ENCODE measurements at regions not wholly inside any gene's neighbourhood (a gene's known extent, or its start where the extent isn't known, plus 50 kb on each side); places are given as distances from the start of the nearest gene placed in this dataset.

DNA sequence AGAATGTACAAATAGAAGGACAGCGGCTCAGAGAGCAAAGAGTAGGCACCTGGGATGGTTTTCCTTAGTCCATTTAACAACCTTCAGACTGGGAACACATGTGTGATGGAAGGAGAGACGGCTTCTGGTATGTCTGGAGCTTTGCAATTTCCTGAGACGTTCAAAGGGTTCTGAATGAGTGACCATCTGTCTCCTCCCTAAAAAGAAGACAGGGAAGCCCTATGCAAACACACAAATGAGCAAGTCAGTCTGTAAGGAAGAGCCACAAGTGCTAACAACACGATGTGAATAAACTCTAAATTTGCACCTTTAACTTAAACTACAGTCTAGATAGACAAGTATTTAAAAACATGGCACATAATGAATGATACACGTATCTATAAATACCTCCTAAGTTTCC lies 391.0 kb downstream of the ICE1 start:
- H3K36me3 ChIP-seq (ENCODE audit: insufficient read depth, low read length) = no peaks in the 10 kb centered on the region
- H3K4me2 ChIP-seq (ENCODE audit: low read length) = no peak overlapping the region
- no peak overlapping the region for H3K4me3 ChIP-seq (ENCODE audit: low read length)
- no peaks in the 10 kb centered on the region for H3K9me3 ChIP-seq (replicated peaks; ENCODE audit: low read length)
- H3K9ac ChIP-seq (ENCODE audit: low read depth, low read length) = no peak overlapping the region
- H3K27me3 ChIP-seq (ENCODE audit: control insufficient read depth, insufficient read depth, low read length) = no peaks in the 10 kb centered on the region
- H3K4me1 ChIP-seq (ENCODE audit: control insufficient read depth, insufficient read depth, low read length) = no peaks in the 10 kb centered on the region

DNA sequence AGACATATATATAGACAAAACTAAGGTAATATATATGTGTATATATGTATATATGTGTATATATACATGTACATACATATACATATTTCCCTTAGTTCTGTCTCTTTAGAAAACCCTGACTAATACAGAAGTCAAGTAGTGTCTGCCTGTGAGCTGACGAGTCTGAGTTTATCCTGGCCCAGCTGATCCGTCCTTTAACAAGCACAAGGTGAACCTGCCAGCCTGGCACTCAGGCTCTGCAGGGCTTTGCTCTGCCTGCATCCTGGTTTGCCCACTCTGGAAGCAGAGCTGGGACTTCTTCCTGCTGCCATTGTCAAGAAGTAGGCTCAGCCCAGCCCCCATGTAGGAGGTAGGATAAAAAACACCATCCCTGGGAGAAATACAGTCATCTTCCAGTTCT lies 388.0 kb downstream of the ICE1 start:
- H3K36me3 ChIP-seq (ENCODE audit: insufficient read depth, low read length) = no peaks in the 10 kb centered on the region
- H3K4me3 ChIP-seq (ENCODE audit: low read length) = no peak overlapping the region
- no peaks in the 10 kb centered on the region for H3K4me1 ChIP-seq (ENCODE audit: control insufficient read depth, insufficient read depth, low read length)
- H3K4me2 ChIP-seq (ENCODE audit: low read length) = no peak overlapping the region
- H3K9ac ChIP-seq (ENCODE audit: low read depth, low read length) = no peak overlapping the region
- peaks cover 7% of the 10 kb centered on the region for H3K9me3 ChIP-seq (replicated peaks; ENCODE audit: low read length)
- H3K27me3 ChIP-seq (ENCODE audit: control insufficient read depth, insufficient read depth, low read length) = no peaks in the 10 kb centered on the region

DNA sequence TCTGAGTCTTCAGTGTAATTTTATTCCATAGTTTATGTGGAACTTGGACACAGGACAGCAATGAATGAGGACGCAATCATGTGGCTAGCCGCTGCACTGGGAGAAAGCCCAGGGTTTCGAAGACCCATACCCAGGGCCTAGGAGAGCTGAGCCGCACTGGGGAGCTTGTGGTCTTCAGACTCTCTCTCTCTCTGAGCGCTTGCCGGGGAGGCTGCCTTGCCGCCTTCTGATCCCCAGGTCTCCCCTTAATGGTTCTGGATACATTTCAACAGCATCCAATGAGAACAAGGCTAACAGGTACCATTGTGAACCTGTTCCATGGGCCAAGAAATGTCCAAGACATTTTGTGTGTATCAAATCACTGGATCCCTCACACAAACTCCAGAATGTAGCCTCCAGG lies 383.4 kb downstream of the ICE1 start:
- Histone ChIP-seq H3K36me3 (ENCODE audit: insufficient read depth, low read length) (no peaks in the 10 kb centered on the region), H3K4me3 (ENCODE audit: low read length) (no peak overlapping the region), H3K4me2 (ENCODE audit: low read length) (no peak overlapping the region), H3K9ac (ENCODE audit: low read depth, low read length) (no peak overlapping the region), H3K4me1 (ENCODE audit: control insufficient read depth, insufficient read depth, low read length) (no peaks in the 10 kb centered on the region), H3K27me3 (ENCODE audit: control insufficient read depth, insufficient read depth, low read length) (no peaks in the 10 kb centered on the region), H3K9me3 (replicated peaks; ENCODE audit: low read length) (peaks cover 19% of the 10 kb centered on the region)

DNA sequence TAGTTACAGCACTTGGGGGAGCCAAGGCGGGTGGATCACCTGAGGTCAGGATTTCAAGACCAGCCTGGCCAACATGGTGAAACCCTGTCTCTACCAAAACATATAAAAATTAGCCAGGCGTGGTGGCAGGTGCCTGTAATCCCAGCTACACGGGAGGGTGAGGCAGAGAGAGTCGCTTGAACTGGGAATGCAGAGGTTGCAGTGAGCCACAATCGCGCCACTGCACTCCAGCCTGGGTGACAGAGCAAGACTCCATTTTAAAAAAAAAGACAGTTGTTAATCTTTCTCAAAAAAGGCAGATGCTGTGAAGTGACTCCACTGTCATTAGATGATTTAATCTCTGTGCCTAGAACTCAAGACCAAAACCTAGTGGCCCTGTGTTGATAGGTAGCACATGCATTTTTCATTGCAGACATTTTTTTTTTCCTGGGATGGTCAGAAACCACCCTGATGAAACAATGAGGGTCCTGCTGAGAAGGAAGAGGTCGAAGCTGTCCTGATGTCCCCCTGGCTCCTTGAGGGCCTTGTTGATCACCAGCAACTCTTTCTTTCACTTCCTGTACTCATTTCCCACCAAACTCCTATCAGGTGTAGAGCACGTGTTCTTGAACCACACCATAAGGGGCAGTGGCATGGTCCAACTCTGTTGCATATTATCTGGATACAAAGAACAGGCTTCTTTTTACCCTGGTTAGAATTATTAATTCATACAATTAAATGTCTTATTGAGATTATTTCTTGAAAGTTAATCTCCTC lies 382.2 kb downstream of the ICE1 start:
- H3K4me1 ChIP-seq (ENCODE audit: control insufficient read depth, insufficient read depth, low read length) = no peaks in the 10 kb centered on the region
- H3K9ac ChIP-seq (ENCODE audit: low read depth, low read length) = no peak overlapping the region
- no peaks in the 10 kb centered on the region for H3K36me3 ChIP-seq (ENCODE audit: insufficient read depth, low read length)
- H3K9me3 ChIP-seq (replicated peaks; ENCODE audit: low read length) = peaks cover 19% of the 10 kb centered on the region
- H3K4me2 ChIP-seq (ENCODE audit: low read length) = no peak overlapping the region
- H3K27me3 ChIP-seq (ENCODE audit: control insufficient read depth, insufficient read depth, low read length) = no peaks in the 10 kb centered on the region
- no peak overlapping the region for H3K4me3 ChIP-seq (ENCODE audit: low read length)

DNA sequence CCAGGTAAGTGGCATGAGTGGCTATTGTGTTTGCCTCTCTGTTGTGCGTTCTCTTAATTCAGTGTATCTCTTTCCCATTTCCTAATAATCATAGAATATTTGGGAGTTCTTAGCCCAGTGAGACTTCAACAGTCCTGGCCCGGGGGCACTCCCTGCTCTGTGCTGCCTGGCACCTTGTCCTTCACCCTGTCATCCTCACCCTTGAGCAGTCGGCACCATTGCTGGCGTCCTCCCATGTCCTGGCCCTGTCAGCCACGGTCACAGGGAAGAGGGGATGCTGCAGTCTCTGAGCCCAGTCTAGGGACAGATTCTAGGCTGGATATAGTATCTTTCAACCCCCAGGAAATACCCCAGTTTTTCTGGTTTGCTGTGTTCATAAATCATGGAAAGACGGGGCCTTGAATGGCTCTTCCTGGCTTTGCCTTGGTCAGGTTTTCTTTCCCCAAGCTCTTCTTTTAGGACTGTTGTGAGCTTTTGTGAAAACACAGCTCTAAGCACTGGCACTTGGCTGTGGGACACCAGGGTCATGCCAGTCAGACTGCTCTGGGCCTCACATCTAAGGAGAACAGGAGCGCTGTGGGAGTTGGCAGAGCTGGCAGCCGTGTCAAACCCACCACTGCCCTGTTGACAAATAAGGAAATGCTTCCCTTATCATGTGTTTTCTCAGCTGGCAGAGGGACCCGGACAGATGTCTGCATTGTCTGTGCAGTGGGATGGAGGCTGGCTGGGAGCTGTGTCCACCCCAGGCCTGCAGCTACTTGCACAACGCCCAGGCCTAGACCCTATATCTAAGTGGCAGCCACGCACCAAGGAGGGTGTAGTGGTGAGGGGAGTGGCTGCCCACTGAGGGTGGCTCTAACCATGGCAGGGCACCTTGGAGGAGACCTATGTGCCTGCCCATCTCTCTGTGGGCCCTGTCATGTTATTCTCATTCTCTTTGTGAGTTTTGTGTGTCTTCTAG lies 378.6 kb downstream of the ICE1 start:
- Histone ChIP-seq H3K4me2 (ENCODE audit: low read length) (no peak overlapping the region), H3K27me3 (ENCODE audit: control insufficient read depth, insufficient read depth, low read length) (no peaks in the 10 kb centered on the region), H3K9ac (ENCODE audit: low read depth, low read length) (no peak overlapping the region), H3K4me1 (ENCODE audit: control insufficient read depth, insufficient read depth, low read length) (no peaks in the 10 kb centered on the region), H3K4me3 (ENCODE audit: low read length) (no peak overlapping the region), H3K9me3 (replicated peaks; ENCODE audit: low read length) (peaks cover 13% of the 10 kb centered on the region), H3K36me3 (ENCODE audit: insufficient read depth, low read length) (no peaks in the 10 kb centered on the region)

DNA sequence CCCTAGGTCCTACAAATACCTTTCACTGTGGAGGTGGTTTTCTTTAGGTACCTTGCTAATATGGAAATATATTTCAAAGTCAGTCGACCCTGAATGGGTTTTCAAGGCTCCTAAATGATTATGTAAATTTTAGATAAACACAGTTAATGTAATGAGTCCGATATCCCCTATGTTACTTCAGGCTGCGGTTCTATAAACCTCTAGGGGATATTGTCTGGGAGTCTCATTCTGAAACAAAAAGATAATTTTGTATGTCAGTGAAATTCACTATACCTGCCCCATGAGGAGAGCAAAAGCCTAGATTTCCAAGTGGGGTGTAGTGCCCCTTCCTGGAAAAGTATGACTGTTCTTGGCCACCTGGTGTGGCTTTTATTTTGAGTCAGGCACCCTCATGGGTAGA lies 377.3 kb downstream of the ICE1 start:
- no peaks in the 10 kb centered on the region for H3K27me3 ChIP-seq (ENCODE audit: control insufficient read depth, insufficient read depth, low read length)
- H3K4me3 ChIP-seq (ENCODE audit: low read length) = no peak overlapping the region
- H3K9me3 ChIP-seq (replicated peaks; ENCODE audit: low read length) = peaks cover 13% of the 10 kb centered on the region
- no peaks in the 10 kb centered on the region for H3K36me3 ChIP-seq (ENCODE audit: insufficient read depth, low read length)
- no peaks in the 10 kb centered on the region for H3K4me1 ChIP-seq (ENCODE audit: control insufficient read depth, insufficient read depth, low read length)
- no peak overlapping the region for H3K4me2 ChIP-seq (ENCODE audit: low read length)
- no peak overlapping the region for H3K9ac ChIP-seq (ENCODE audit: low read depth, low read length)

DNA sequence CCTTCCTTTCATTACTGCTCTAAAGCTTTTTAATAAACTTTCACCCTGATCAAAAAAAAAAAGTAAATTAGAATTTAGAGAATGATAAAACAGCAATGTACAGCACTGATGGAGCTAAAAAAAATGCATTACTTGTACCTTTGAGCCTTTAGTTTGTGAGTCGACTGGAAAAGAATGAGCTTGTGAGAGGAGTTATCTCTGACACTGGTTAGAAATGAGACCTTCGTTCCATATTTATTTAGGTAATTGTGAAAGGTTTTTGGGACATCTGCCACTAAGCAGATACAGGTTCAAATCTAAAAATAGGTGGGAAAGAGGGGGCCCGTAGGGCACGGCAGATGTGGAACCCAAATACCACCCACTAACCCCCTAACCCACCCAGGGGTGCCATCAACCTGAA lies 376.8 kb downstream of the ICE1 start:
- Histone ChIP-seq H3K9me3 (replicated peaks; ENCODE audit: low read length) (peaks cover 13% of the 10 kb centered on the region), H3K36me3 (ENCODE audit: insufficient read depth, low read length) (no peaks in the 10 kb centered on the region), H3K9ac (ENCODE audit: low read depth, low read length) (no peak overlapping the region)

DNA sequence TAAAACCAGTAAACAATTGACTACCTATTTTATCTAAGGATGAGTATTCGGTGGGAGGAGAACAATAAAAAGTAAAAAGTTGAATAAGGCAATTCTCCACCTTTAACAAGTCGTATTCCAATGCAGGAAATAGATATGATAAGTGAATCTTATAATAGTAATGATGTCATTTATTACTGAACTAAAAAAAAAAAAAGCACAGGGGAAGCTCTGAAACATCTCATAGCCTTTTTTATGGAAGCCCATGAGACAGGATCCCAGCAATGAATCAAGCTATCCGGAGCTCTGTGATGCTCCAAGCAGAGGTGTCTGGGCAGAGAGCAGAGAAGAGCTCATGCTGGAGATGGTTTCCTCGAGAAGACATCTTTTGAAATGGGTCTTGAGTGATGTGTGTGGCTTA lies 376.0 kb downstream of the ICE1 start:
- Histone ChIP-seq H3K4me1 (ENCODE audit: control insufficient read depth, insufficient read depth, low read length) (no peaks in the 10 kb centered on the region), H3K27me3 (ENCODE audit: control insufficient read depth, insufficient read depth, low read length) (no peaks in the 10 kb centered on the region), H3K9me3 (replicated peaks; ENCODE audit: low read length) (peaks cover 13% of the 10 kb centered on the region), H3K4me3 (ENCODE audit: low read length) (no peak overlapping the region), H3K36me3 (ENCODE audit: insufficient read depth, low read length) (no peaks in the 10 kb centered on the region), H3K9ac (ENCODE audit: low read depth, low read length) (no peak overlapping the region), H3K4me2 (ENCODE audit: low read length) (no peak overlapping the region)

More for the DNA sequence above, 376.8 kb downstream of the ICE1 start:
- no peak overlapping the region for H3K4me3 ChIP-seq (ENCODE audit: low read length)
- no peak overlapping the region for H3K4me2 ChIP-seq (ENCODE audit: low read length)
- H3K4me1 ChIP-seq (ENCODE audit: control insufficient read depth, insufficient read depth, low read length) = no peaks in the 10 kb centered on the region
- H3K27me3 ChIP-seq (ENCODE audit: control insufficient read depth, insufficient read depth, low read length) = no peaks in the 10 kb centered on the region

DNA sequence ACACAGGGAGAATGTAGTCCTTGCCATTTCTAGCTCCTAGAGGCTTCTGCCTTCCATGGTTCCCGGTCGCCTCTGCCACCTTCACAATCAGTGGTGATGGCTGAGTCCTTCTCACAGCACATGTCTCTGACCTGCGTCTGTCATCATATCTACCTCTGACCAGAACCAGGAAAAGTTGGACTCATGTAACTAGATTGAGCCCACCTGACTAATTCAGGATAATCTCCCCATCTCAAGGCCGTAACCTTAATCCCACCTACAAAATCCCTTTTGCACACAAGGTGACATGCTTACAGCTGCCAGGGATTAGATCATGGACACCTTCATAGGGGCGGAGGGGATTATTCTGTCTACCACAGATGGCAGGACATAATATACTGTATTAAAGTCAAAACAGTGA lies 375.6 kb downstream of the ICE1 start:
- H3K27me3 ChIP-seq (ENCODE audit: control insufficient read depth, insufficient read depth, low read length) = no peaks in the 10 kb centered on the region
- H3K9me3 ChIP-seq (replicated peaks; ENCODE audit: low read length) = peaks cover 12% of the 10 kb centered on the region
- H3K36me3 ChIP-seq (ENCODE audit: insufficient read depth, low read length) = no peaks in the 10 kb centered on the region
- H3K4me3 ChIP-seq (ENCODE audit: low read length) = no peak overlapping the region
- H3K9ac ChIP-seq (ENCODE audit: low read depth, low read length) = no peak overlapping the region
- H3K4me2 ChIP-seq (ENCODE audit: low read length) = no peak overlapping the region
- no peaks in the 10 kb centered on the region for H3K4me1 ChIP-seq (ENCODE audit: control insufficient read depth, insufficient read depth, low read length)

DNA sequence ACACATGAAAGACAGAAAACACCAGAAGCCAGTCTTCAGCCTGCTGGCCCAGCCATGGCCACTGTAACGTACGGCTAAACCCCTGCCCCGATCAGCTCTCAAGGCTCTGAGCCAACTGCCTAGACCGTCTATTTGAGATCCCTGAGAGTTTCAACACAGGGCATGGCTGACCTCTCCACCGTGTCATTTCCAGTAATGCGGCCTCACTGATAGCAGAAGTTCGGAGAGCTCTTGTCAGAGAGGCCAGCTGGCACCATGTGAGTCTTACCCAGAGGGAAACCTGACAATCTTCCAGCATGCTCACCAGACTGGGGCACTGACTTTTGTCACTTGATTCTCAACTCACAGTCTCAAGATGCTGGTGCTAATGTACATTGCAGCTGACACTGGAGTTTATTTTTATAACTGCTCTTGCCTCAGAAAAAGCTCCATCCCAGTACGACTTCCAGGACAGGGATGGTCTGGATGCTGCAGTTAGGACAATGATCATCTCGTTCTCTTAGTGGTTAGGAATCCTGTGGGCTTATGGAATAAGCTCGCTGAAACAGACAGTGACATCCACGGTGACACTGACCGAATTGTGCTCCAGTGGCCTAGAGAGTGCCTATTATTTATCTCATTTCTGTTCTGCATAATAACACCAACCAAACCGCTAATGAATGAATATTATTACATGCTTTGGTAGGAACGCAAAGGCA lies 372.7 kb downstream of the ICE1 start:
- Histone ChIP-seq H3K4me1 (ENCODE audit: control insufficient read depth, insufficient read depth, low read length) (no peaks in the 10 kb centered on the region), H3K9me3 (replicated peaks; ENCODE audit: low read length) (peaks cover 5% of the 10 kb centered on the region), H3K4me3 (ENCODE audit: low read length) (no peak overlapping the region), H3K9ac (ENCODE audit: low read depth, low read length) (no peak overlapping the region), H3K36me3 (ENCODE audit: insufficient read depth, low read length) (no peaks in the 10 kb centered on the region), H3K4me2 (ENCODE audit: low read length) (no peak overlapping the region), H3K27me3 (ENCODE audit: control insufficient read depth, insufficient read depth, low read length) (no peaks in the 10 kb centered on the region)

DNA sequence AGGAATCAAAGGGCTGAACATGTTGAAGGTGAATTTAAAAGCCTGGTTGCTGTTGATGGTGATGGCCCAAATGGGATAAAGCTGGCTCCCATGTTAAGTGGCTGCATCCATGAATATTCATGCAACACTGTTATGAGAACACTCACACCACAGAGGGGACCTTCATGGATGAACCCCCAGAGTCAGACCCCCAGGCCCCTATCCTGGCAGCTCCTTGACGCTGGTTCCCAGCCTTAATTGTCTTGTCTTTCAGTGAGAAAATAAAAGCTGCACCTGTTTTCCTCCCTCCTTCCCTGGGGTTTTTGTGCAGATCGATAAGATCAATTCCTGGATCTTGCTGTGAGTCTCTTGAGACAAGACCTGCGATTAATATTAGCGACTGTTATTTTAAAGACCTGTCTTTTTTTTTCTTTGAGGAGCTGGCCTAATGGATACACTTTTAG lies 371.7 kb downstream of the ICE1 start:
- no peaks in the 10 kb centered on the region for H3K36me3 ChIP-seq (ENCODE audit: insufficient read depth, low read length)
- no peaks in the 10 kb centered on the region for H3K27me3 ChIP-seq (ENCODE audit: control insufficient read depth, insufficient read depth, low read length)
- no peak overlapping the region for H3K4me3 ChIP-seq (ENCODE audit: low read length)
- H3K4me2 ChIP-seq (ENCODE audit: low read length) = no peak overlapping the region
- no peaks in the 10 kb centered on the region for H3K4me1 ChIP-seq (ENCODE audit: control insufficient read depth, insufficient read depth, low read length)
- no peak overlapping the region for H3K9ac ChIP-seq (ENCODE audit: low read depth, low read length)
- H3K9me3 ChIP-seq (replicated peaks; ENCODE audit: low read length) = peaks cover 7% of the 10 kb centered on the region
